ENCODE measurements at regions not wholly inside any gene's neighbourhood (a gene's known extent, or its start where the extent isn't known, plus 50 kb on each side); places are given as distances from the start of the nearest gene placed in this dataset.
A peak's percentile ranks its signal among the peaks of the same experiment; 100 is the strongest.
"Not testable (repeated sequence)": the region's sequence is repeated elsewhere in the genome, so short reads cannot be mapped to it uniquely, and the experiment has no call there.

- DNase-seq (ENCODE audit: low spot score): not testable (repeated sequence)
Observed at GRCh38 chr2:55124682-55125081, 74.4 kb upstream of the RTN4 start.

- peak; percentile 92 for DNase-seq (ENCODE audit: low spot score)
Observed at GRCh38 chr2:55123851-55124269, 73.6 kb upstream of the RTN4 start.

- DNase-seq (ENCODE audit: low spot score): peak; percentile 87
Observed at GRCh38 chr2:55120634-55121359, 70.5 kb upstream of the RTN4 start.

- no peak for DNase-seq (ENCODE audit: low spot score)
Observed at GRCh38 chr2:55119711-55120487, 69.6 kb upstream of the RTN4 start.

GRCh38 chr2:55118643-55119083 is 68.4 kb upstream of the RTN4 start:
- DNase-seq (ENCODE audit: low spot score): no peak

- DNase-seq (ENCODE audit: low spot score): no peak
Observed at GRCh38 chr2:55116966-55117365, 66.7 kb upstream of the RTN4 start.

GRCh38 chr2:55116598-55116964 is 66.3 kb upstream of the RTN4 start:
- DNase-seq (ENCODE audit: low spot score): no peak

- DNase-seq (ENCODE audit: low spot score): no peak
Observed at GRCh38 chr2:55115761-55116597, 65.7 kb upstream of the RTN4 start.

- DNase-seq (ENCODE audit: low spot score): no peak
Observed at GRCh38 chr2:55114597-55114996, 64.3 kb upstream of the RTN4 start.

GRCh38 chr2:55114082-55114481 is 63.8 kb upstream of the RTN4 start:
- DNase-seq (ENCODE audit: low spot score): no peak

- DNase-seq (ENCODE audit: low spot score): peak; percentile 89
Observed at GRCh38 chr2:55112229-55113031, 62.2 kb upstream of the RTN4 start.

GRCh38 chr2:55111570-55112228 is 61.4 kb upstream of the RTN4 start:
- no peak for DNase-seq (ENCODE audit: low spot score)

GRCh38 chr2:55111230-55111569 is 60.9 kb upstream of the RTN4 start:
- no peak for DNase-seq (ENCODE audit: low spot score)

- DNase-seq (ENCODE audit: low spot score): no peak
Observed at GRCh38 chr2:55109219-55109891, 59.1 kb upstream of the RTN4 start.

GRCh38 chr2:55108456-55109160 is 58.4 kb upstream of the RTN4 start:
- DNase-seq (ENCODE audit: low spot score): no peak

GRCh38 chr2:55107436-55107835 is 57.2 kb upstream of the RTN4 start:
- DNase-seq (ENCODE audit: low spot score): no peak

- DNase-seq (ENCODE audit: low spot score): no peak
Observed at GRCh38 chr2:55106148-55106547, 55.9 kb upstream of the RTN4 start.

- DNase-seq (ENCODE audit: low spot score): no peak
Observed at GRCh38 chr2:55105456-55105855, 55.2 kb upstream of the RTN4 start.

- no peak for DNase-seq (ENCODE audit: low spot score)
Observed at GRCh38 chr2:55103046-55103445, 52.8 kb upstream of the RTN4 start.

Measured in putamen (tissue), 1 donor.